ENCODE measurements at regions not wholly inside any gene's neighbourhood (a gene's known extent, or its start where the extent isn't known, plus 50 kb on each side); places are given as distances from the start of the nearest gene placed in this dataset.

- in situ Hi-C loops (cut with MboI; ENCODE audit: low sequenced_read_pairs) (no loop called here), dilution Hi-C loops (cut with HindIII; ENCODE audit: low sequenced_read_pairs, unreplicated experiment) (no loop called here), intact Hi-C loops (cut with micrococcal nuclease) (no loop called here)
- TF ChIP-seq RAD21 (IDR thresholded peaks at IDR 0.05; ENCODE audit: low read length) (no peak), POLR2A (IDR thresholded peaks at IDR 0.05; ENCODE audit: low read depth, low read length) (no peak), MAFK (IDR thresholded peaks at IDR 0.05; ENCODE audit: low read depth, low read length) (no peak), MAZ (IDR thresholded peaks at IDR 0.05; ENCODE audit: borderline replicate concordance, low read depth, low read length) (no peak), BHLHE40 (IDR thresholded peaks at IDR 0.05; ENCODE audit: low read depth, low read length) (no peak), CTCF (conservative IDR thresholded peaks at IDR 0.05; ENCODE audit: low read depth, low read length) (no peak), RCOR1 (IDR thresholded peaks at IDR 0.05; ENCODE audit: insufficient replicate concordance, low read length) (no peak), FOS (IDR thresholded peaks at IDR 0.05; ENCODE audit: low read depth, low read length) (no peak), MXI1 (IDR thresholded peaks at IDR 0.05; ENCODE audit: borderline replicate concordance, low read depth, low read length) (no peak), NFE2L2 (IDR thresholded peaks at IDR 0.05; ENCODE audit: low read depth, low read length) (no peak), CHD1 (IDR thresholded peaks at IDR 0.05; ENCODE audit: low read depth, low read length) (no peak), SMC3 (IDR thresholded peaks at IDR 0.05; ENCODE audit: low read depth, low read length) (no peak), CEBPB (IDR thresholded peaks at IDR 0.05; ENCODE audit: low read depth, low read length) (no peak), USF2 (IDR thresholded peaks at IDR 0.05; ENCODE audit: low read depth, low read length) (no peak), ELK1 (IDR thresholded peaks at IDR 0.05; ENCODE audit: borderline replicate concordance, low read depth, low read length) (no peak), RFX5 (IDR thresholded peaks at IDR 0.05; ENCODE audit: low read depth, low read length) (no peak)
- Histone ChIP-seq H4K91ac (ENCODE audit: insufficient read depth, low read depth, low read length) (no peak overlapping the region), H3K56ac (ENCODE audit: extremely low read depth, insufficient read depth, low read length) (no peak overlapping the region), H2AFZ (replicated peaks; ENCODE audit: low read length, poor library complexity) (no peak overlapping the region), H3K4me3 (ENCODE audit: insufficient read depth, low read depth, low read length) (no peak overlapping the region), H2AK5ac (ENCODE audit: low read depth, low read length) (no peak overlapping the region), H2AK9ac (replicated peaks; ENCODE audit: low read depth, low read length, poor library complexity) (no peak overlapping the region), H2BK5ac (ENCODE audit: low read depth, low read length, poor library complexity, severe bottlenecking) (no peak overlapping the region), H3K79me1 (ENCODE audit: low read depth in 1 of 2, low read length in 2 of 2) (no peaks in the 10 kb centered on the region), H3K27me3 (ENCODE audit: control insufficient read depth, insufficient read depth, low read length) (no peaks in the 10 kb centered on the region), H3K4me1 (ENCODE audit: control insufficient read depth, insufficient read depth, low read length) (no peaks in the 10 kb centered on the region), H3K27ac (ENCODE audit: insufficient read depth, low read length) (no peak overlapping the region), H2BK120ac (ENCODE audit: low read depth, low read length) (no peak overlapping the region), H3K14ac (replicated peaks; ENCODE audit: low read depth, low read length) (no peak overlapping the region), H4K20me1 (ENCODE audit: insufficient read depth, low read length) (no peaks in the 10 kb centered on the region), H4K5ac (ENCODE audit: low read depth, low read length) (no peak overlapping the region), H3K9me1 (ENCODE audit: insufficient read depth, low read length) (no peaks in the 10 kb centered on the region), H3K23ac (ENCODE audit: low read depth, low read length) (no peak overlapping the region), H3K4me2 (ENCODE audit: low read depth, low read length) (no peak overlapping the region), H3K9me3 (ENCODE audit: control insufficient read depth, insufficient read depth, low read length) (no peaks in the 10 kb centered on the region), H2BK20ac (ENCODE audit: low read depth, low read length) (no peak overlapping the region), H4K8ac (ENCODE audit: low read depth in 2 of 2, low read length in 2 of 2) (no peak overlapping the region), H2BK15ac (ENCODE audit: low read depth, low read length) (no peak overlapping the region), H3K36me3 (ENCODE audit: control insufficient read depth, insufficient read depth, low read length) (no peaks in the 10 kb centered on the region), H3K4ac (ENCODE audit: low read depth, low read length) (no peak overlapping the region), H3K9ac (ENCODE audit: low read depth, low read length) (no peak overlapping the region), H3K18ac (ENCODE audit: low read depth, low read length) (no peak overlapping the region)
- DNase-seq (no peak), ATAC-seq (ENCODE audit: low read depth) (no peak)
- no CpG with 5 or more reads among the region's 1 CpG for WGBS, 2 experiments (ENCODE audit: extremely low coverage in 2 of 2, insufficient read length in 1 of 2)
- no TSS peak for BruUV-seq (replicated peaks)
- POLR2A ChIA-PET (ENCODE audit: unreplicated experiment) = no interaction called here
- CTCF ChIA-PET = interaction anchor here (0.7 kb wide), 1 partner anchor 1495 kb away, joined by 5 read pairs; no protein-coding TSS in a partner anchor
Measured at GRCh38 chr5:121319292-121319691, 532.4 kb upstream of the FTMT start.

Measured in IMR-90 (cell line).